ENCODE measurements at regions not wholly inside any gene's neighbourhood (a gene's known extent, or its start where the extent isn't known, plus 50 kb on each side); places are given as distances from the start of the nearest gene placed in this dataset.
"Not testable (repeated sequence)": the region's sequence is repeated elsewhere in the genome, so short reads cannot be mapped to it uniquely, and the experiment has no call there.

- H3K27ac ChIP-seq, result no peak overlapping the region
- no peak overlapping the region for H3K4me3 ChIP-seq
- no peak for DNase-seq
- H3K27me3 ChIP-seq, result no peaks in the 10 kb centered on the region
- H3K9me3 ChIP-seq, result no peaks in the 10 kb centered on the region
- H3K4me1 ChIP-seq, result no peaks in the 10 kb centered on the region
- no peaks in the 10 kb centered on the region for H3K36me3 ChIP-seq
- TF ChIP-seq EP300 (IDR thresholded peaks at IDR 0.05) (no peak), POLR2A (IDR thresholded peaks at IDR 0.05) (no peak), POLR2AphosphoS5 (IDR thresholded peaks at IDR 0.05) (no peak), CTCF (IDR thresholded peaks at IDR 0.05) (no peak)
- intact Hi-C loops (cut with DNase I; ENCODE audit: low total_unique reads), result no loop called here
- WGBS, 5 donors, result 79 to 90% (median 82%) methylated on average over 1 of the region's 1 CpG
Measured at GRCh38 chr11:24199461-24199860, 297.4 kb upstream of the LUZP2 start.

DNA sequence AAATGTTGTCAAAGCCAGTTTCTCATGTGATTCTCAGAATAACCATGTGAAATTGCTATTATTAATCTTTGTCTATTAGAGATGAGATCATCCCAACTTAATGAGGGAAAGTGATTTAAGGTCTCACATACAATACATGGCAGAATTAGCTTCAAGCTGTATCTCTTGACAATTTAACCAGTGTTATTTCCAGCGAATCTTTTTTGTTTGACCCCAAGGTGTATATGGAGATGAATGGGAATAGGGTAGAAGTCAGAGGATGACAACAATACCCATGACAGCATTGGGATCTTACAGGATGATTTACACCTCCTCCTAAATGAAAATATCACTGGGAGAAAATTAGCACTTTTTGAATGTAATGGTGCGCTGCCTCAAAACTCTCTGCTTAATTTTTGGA lies 290.8 kb upstream of the LUZP2 start:
- Histone ChIP-seq H3K9me3 (no peaks in the 10 kb centered on the region), H3K27ac (no peak overlapping the region), H3K36me3 (no peaks in the 10 kb centered on the region), H3K4me1 (no peaks in the 10 kb centered on the region), H3K4me3 (no peak overlapping the region), H3K27me3 (no peaks in the 10 kb centered on the region)
- WGBS, 5 donors, result 85 to 92% (median 90%) methylated on average over 2 of the region's 2 CpGs
- intact Hi-C loops (cut with DNase I; ENCODE audit: low total_unique reads), result no loop called here
- DNase-seq, result no peak
- no peak for TF ChIP-seq CTCF (IDR thresholded peaks at IDR 0.05)
- no peak for TF ChIP-seq POLR2AphosphoS5 (IDR thresholded peaks at IDR 0.05)
- no peak for TF ChIP-seq EP300 (IDR thresholded peaks at IDR 0.05)
- TF ChIP-seq POLR2A (IDR thresholded peaks at IDR 0.05), result no peak

DNA sequence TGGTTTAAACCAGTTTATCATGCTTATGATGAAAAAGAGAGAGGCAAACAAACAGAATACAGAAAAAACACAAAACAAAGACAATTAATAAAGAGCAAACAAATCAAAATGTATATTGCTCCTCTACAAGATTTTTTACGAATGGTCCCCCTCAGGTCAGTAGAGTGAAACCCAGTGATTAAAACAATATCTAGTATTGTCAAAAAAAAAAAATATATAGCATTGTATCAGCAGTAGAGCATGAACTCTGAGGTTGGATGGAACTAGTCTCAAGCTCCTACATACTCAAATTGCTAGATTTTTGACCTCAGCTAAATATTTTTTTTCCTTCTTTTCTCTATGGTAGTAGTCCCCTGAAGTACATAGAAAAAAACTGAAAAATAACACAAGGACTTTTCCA lies 290.3 kb upstream of the LUZP2 start:
- WGBS, 5 donors, result 67 to 85% (median 79%) methylated on average over 1 of the region's 1 CpG
- no peaks in the 10 kb centered on the region for H3K27me3 ChIP-seq
- TF ChIP-seq POLR2A (IDR thresholded peaks at IDR 0.05) (no peak), CTCF (IDR thresholded peaks at IDR 0.05) (no peak), EP300 (IDR thresholded peaks at IDR 0.05) (no peak), POLR2AphosphoS5 (IDR thresholded peaks at IDR 0.05) (no peak)
- no peaks in the 10 kb centered on the region for H3K36me3 ChIP-seq
- no peaks in the 10 kb centered on the region for H3K4me1 ChIP-seq
- intact Hi-C loops (cut with DNase I; ENCODE audit: low total_unique reads), result no loop called here
- no peak overlapping the region for H3K4me3 ChIP-seq
- no peaks in the 10 kb centered on the region for H3K9me3 ChIP-seq
- no peak for DNase-seq
- no peak overlapping the region for H3K27ac ChIP-seq

GRCh38 chr11:24216488-24216887 lies 280.4 kb upstream of the LUZP2 start:
- no peak for DNase-seq
- Histone ChIP-seq H3K4me3 (no peak overlapping the region), H3K27ac (no peak overlapping the region), H3K36me3 (no peaks in the 10 kb centered on the region), H3K9me3 (peaks cover 0 to 10% (median 0%) of the 10 kb centered on the region in 4 donors), H3K27me3 (no peaks in the 10 kb centered on the region), H3K4me1 (no peaks in the 10 kb centered on the region)
- 23 to 40% (median 30%) methylated on average over 1 of the region's 1 CpG for WGBS, 5 donors
- intact Hi-C loops (cut with DNase I; ENCODE audit: low total_unique reads), result no loop called here
- TF ChIP-seq POLR2AphosphoS5 (IDR thresholded peaks at IDR 0.05) (no peak), CTCF (IDR thresholded peaks at IDR 0.05) (no peak), POLR2A (IDR thresholded peaks at IDR 0.05) (no peak), EP300 (IDR thresholded peaks at IDR 0.05) (no peak)

- DNase-seq; H3K36me3 ChIP-seq; H3K9me3 ChIP-seq; H3K27ac ChIP-seq; intact Hi-C loops (cut with DNase I; ENCODE audit: low total_unique reads); H3K27me3 ChIP-seq; H3K4me1 ChIP-seq; H3K4me3 ChIP-seq: not testable (repeated sequence)
- 78 to 92% (median 88%) methylated on average over 5 to 11 of the region's 11 CpGs for WGBS, 5 donors
Measured at GRCh38 chr11:24217319-24217718, 279.5 kb upstream of the LUZP2 start.

All from stomach (tissue), 8 donors.